HG02642 (cell line): ENCODE measurements at regions not wholly inside any gene's neighbourhood (a gene's known extent, or its start where the extent isn't known, plus 50 kb on each side); places are given as distances from the start of the nearest gene placed in this dataset.

Experiments used
- ATAC-seq: cut with Tn5 transposase; IDR thresholded peaks from one replicate; pipeline ENCODE4 v1.9.1; 2021; ENCODE audit warnings: mild to moderate bottlenecking; ENCODE audit not compliant: unreplicated experiment, poor library complexity

DNA sequence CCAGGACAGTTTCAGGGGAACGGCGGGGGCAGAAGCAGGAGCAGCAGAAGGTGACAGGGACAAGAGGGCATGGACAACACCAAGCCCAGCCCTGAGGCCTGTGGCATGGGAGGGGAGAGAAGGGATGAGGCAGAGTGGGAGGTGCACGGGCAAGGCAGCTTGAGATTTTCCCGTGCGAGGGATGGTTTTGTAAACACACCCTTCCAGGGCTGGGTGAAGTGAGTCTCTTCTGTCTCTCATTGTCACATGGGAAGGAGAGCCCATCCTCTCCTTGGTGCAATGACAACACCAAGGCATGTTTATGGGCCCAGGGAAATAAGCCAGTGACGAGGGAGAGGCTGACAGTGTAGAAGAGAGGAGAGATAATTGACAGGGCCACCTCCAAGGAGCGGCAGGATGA lies 69.6 kb upstream of the RIOK3 start:
- ATAC-seq, result no peak

- ATAC-seq, result no peak
Measured at GRCh38 chr18:23384778-23385736, 68.0 kb upstream of the RIOK3 start.

DNA sequence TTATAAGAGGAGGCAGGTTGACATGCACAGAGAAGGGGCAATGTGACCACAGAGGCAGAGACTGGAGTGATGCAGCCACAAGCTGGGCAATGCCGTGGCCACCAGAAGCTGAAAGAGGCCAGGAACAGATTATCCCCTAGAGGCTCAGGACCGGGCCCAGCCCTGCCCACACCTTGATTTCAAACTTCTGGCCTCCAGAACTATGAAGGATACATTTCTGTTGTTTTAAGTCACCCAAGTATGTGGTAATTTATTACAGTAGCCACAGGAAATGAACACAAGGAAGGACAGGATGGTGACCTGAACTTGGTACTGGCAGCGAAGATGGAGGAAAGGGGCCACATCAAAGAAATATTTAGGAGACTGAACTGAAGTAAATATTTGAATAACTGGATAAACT lies 66.8 kb upstream of the RIOK3 start:
- no peak for ATAC-seq

DNA sequence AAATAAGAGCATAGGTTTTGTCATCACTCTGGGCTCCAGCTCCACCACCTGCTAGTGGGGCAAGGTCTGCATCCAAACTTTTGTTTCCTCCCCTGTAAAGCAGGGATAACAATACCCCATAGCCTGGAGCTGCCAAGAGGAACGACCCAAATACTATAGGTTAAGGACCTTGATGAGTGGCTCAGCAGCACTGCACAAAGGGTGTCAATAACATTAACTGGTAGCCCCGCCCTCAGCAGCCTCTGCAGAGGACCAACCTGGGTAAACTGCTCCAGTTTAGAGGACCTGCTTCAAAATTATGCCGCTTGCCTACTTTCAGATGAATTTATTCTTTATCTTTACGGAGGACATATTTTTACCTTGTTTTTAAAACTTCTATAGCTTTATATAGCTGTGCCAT lies 65.8 kb upstream of the RIOK3 start:
- ATAC-seq, result no peak

DNA sequence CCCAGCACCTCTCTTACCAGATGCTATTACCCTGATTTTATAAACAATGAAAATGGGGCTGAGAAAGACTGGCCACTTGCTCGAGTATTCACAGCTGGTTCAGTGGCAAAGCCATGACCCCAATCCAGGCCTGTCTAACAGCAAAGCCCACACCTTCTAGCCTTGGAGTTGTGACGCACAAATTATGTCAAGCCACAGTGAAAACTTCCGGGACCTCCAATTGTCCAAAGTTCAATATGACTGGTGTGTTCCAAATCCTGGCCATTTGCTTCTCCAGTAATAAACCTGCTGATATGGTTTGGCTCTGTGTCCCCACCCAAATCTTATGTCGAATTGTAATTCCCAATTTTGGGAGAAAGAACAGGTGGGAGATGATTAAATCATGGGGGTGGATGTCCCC lies 64.7 kb upstream of the RIOK3 start:
- no peak for ATAC-seq

DNA sequence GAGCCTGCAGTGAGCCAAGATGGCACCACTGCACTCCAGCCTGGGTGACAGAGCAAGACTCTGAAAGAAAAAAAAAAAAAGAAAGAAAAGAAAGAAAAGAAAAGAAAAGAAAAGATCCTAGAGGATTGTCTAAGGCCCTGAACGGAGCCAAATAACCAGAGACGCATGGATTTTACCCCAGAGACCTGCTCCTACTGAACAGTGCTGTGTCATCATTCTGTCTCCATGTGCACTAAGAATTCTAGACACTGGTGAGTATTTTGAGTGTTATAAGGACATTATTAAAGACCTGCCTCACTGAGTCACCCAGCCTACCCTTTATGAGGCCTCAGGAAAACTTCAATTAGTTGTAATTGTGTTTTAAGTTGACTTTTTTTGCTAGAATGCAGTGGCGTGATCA lies 61.9 kb upstream of the RIOK3 start:
- no peak for ATAC-seq

GRCh38 chr18:23397907-23398306 lies 55.2 kb upstream of the RIOK3 start:
- no peak for ATAC-seq

GRCh38 chr18:23398401-23398800 lies 54.7 kb upstream of the RIOK3 start:
- ATAC-seq, result no peak

GRCh38 chr18:23399067-23399466 lies 54.0 kb upstream of the RIOK3 start:
- no peak for ATAC-seq

- no peak for ATAC-seq
Measured at GRCh38 chr18:23400918-23401317, 52.2 kb upstream of the RIOK3 start.

- ATAC-seq, result no peak
Measured at GRCh38 chr18:23401400-23402347, 51.4 kb upstream of the RIOK3 start.
